ENCODE measurements at regions not wholly inside any gene's neighbourhood (a gene's known extent, or its start where the extent isn't known, plus 50 kb on each side); places are given as distances from the start of the nearest gene placed in this dataset.

- Mint-ChIP-seq H3K27ac (no peak overlapping the region), H3K27me3 (peaks cover 14% of the 10 kb centered on the region), H3K4me3 (no peak overlapping the region), H3K4me1 (peaks cover 5% of the 10 kb centered on the region), H3K9me3 (no peaks in the 10 kb centered on the region), H3K36me3 (no peaks in the 10 kb centered on the region)
- DNase-seq (ENCODE audit: low spot score in 2 of 2) (no peak), ATAC-seq (ENCODE audit: low read depth) (no peak)
Observed at GRCh38 chr11:113554526-113554925, 79.3 kb upstream of the DRD2 start.

GRCh38 chr11:113553915-113554314 lies 78.7 kb upstream of the DRD2 start:
- H3K4me3 Mint-ChIP-seq: no peak overlapping the region
- no peak overlapping the region for H3K27ac Mint-ChIP-seq
- ATAC-seq (ENCODE audit: low read depth) (no peak), DNase-seq (ENCODE audit: low spot score in 2 of 2) (no peak)
- no peaks in the 10 kb centered on the region for H3K36me3 Mint-ChIP-seq
- peaks cover 14% of the 10 kb centered on the region for H3K27me3 Mint-ChIP-seq
- H3K4me1 Mint-ChIP-seq: peaks cover 5% of the 10 kb centered on the region
- no peaks in the 10 kb centered on the region for H3K9me3 Mint-ChIP-seq

GRCh38 chr11:113553235-113553634 lies 78.0 kb upstream of the DRD2 start:
- Mint-ChIP-seq H3K27ac (no peak overlapping the region), H3K4me1 (peaks cover 5% of the 10 kb centered on the region), H3K36me3 (no peaks in the 10 kb centered on the region), H3K9me3 (no peaks in the 10 kb centered on the region), H3K4me3 (no peak overlapping the region), H3K27me3 (peaks cover 14% of the 10 kb centered on the region)
- no peak for ATAC-seq (ENCODE audit: low read depth)
- DNase-seq (ENCODE audit: low spot score in 2 of 2): no peak

- Mint-ChIP-seq H3K27ac (no peak overlapping the region), H3K36me3 (no peaks in the 10 kb centered on the region), H3K4me1 (peaks cover 5% of the 10 kb centered on the region), H3K27me3 (peaks cover 18% of the 10 kb centered on the region), H3K9me3 (no peaks in the 10 kb centered on the region), H3K4me3 (no peak overlapping the region)
- no peak for DNase-seq (ENCODE audit: low spot score in 2 of 2)
- no peak for ATAC-seq (ENCODE audit: low read depth)
Observed at GRCh38 chr11:113552271-113552670, 77.1 kb upstream of the DRD2 start.

GRCh38 chr11:113551645-113552044 lies 76.4 kb upstream of the DRD2 start:
- Mint-ChIP-seq H3K4me1 (peaks cover 5% of the 10 kb centered on the region), H3K4me3 (no peak overlapping the region), H3K27ac (no peak overlapping the region), H3K36me3 (no peaks in the 10 kb centered on the region), H3K27me3 (peaks cover 18% of the 10 kb centered on the region), H3K9me3 (no peaks in the 10 kb centered on the region)
- DNase-seq (ENCODE audit: low spot score in 2 of 2) (no peak), ATAC-seq (ENCODE audit: low read depth) (no peak)

GRCh38 chr11:113549611-113550578 lies 74.7 kb upstream of the DRD2 start:
- peaks cover 5% of the 10 kb centered on the region for H3K4me1 Mint-ChIP-seq

GRCh38 chr11:113549061-113549460 lies 73.9 kb upstream of the DRD2 start:
- H3K9me3 Mint-ChIP-seq: no peaks in the 10 kb centered on the region
- DNase-seq (ENCODE audit: low spot score in 2 of 2) (no peak), ATAC-seq (ENCODE audit: low read depth) (no peak)
- H3K4me3 Mint-ChIP-seq: no peak overlapping the region
- no peaks in the 10 kb centered on the region for H3K4me1 Mint-ChIP-seq
- H3K36me3 Mint-ChIP-seq: no peaks in the 10 kb centered on the region
- H3K27ac Mint-ChIP-seq: no peak overlapping the region
- peaks cover 15% of the 10 kb centered on the region for H3K27me3 Mint-ChIP-seq

More at GRCh38 chr11:113549611-113550578, 74.7 kb upstream of the DRD2 start:
- ATAC-seq (ENCODE audit: low read depth): no peak
- Mint-ChIP-seq H3K27ac (no peak overlapping the region), H3K4me3 (no peak overlapping the region), H3K27me3 (peaks cover 15% of the 10 kb centered on the region), H3K9me3 (no peaks in the 10 kb centered on the region), H3K36me3 (no peaks in the 10 kb centered on the region)
- no peak for DNase-seq (ENCODE audit: low spot score in 2 of 2)

- no peak overlapping the region for H3K4me3 Mint-ChIP-seq
- no peaks in the 10 kb centered on the region for H3K9me3 Mint-ChIP-seq
- no peaks in the 10 kb centered on the region for H3K36me3 Mint-ChIP-seq
- no peaks in the 10 kb centered on the region for H3K4me1 Mint-ChIP-seq
- ATAC-seq (ENCODE audit: low read depth): no peak
- peaks cover 16% of the 10 kb centered on the region for H3K27me3 Mint-ChIP-seq
- DNase-seq (ENCODE audit: low spot score in 2 of 2): no peak
- no peak overlapping the region for H3K27ac Mint-ChIP-seq
Observed at GRCh38 chr11:113547739-113548138, 72.5 kb upstream of the DRD2 start.

- H3K9me3 Mint-ChIP-seq: no peaks in the 10 kb centered on the region
- no peaks in the 10 kb centered on the region for H3K36me3 Mint-ChIP-seq
- ATAC-seq (ENCODE audit: low read depth) (no peak), DNase-seq (ENCODE audit: low spot score in 2 of 2) (no peak)
- H3K4me3 Mint-ChIP-seq: no peak overlapping the region
- no peaks in the 10 kb centered on the region for H3K4me1 Mint-ChIP-seq
- H3K27me3 Mint-ChIP-seq: peaks cover 18% of the 10 kb centered on the region
- H3K27ac Mint-ChIP-seq: no peak overlapping the region
Observed at GRCh38 chr11:113546757-113547507, 71.7 kb upstream of the DRD2 start.

GRCh38 chr11:113542420-113542819 lies 67.2 kb upstream of the DRD2 start:
- Mint-ChIP-seq H3K36me3 (no peaks in the 10 kb centered on the region), H3K9me3 (no peaks in the 10 kb centered on the region), H3K27me3 (peaks cover 8% of the 10 kb centered on the region), H3K27ac (no peak overlapping the region), H3K4me3 (no peak overlapping the region), H3K4me1 (no peaks in the 10 kb centered on the region)
- ATAC-seq (ENCODE audit: low read depth) (no peak), DNase-seq (ENCODE audit: low spot score in 2 of 2) (no peak)

GRCh38 chr11:113540416-113541330 lies 65.5 kb upstream of the DRD2 start:
- no peak overlapping the region for H3K27ac Mint-ChIP-seq
- H3K27me3 Mint-ChIP-seq: peaks cover 10% of the 10 kb centered on the region
- H3K9me3 Mint-ChIP-seq: no peaks in the 10 kb centered on the region
- H3K4me1 Mint-ChIP-seq: no peaks in the 10 kb centered on the region
- no peak overlapping the region for H3K4me3 Mint-ChIP-seq
- no peaks in the 10 kb centered on the region for H3K36me3 Mint-ChIP-seq
- DNase-seq (ENCODE audit: low spot score in 2 of 2): no peak
- ATAC-seq (ENCODE audit: low read depth): no peak

- no peaks in the 10 kb centered on the region for H3K9me3 Mint-ChIP-seq
- no peak for ATAC-seq (ENCODE audit: low read depth)
Observed at GRCh38 chr11:113538451-113539412, 63.5 kb upstream of the DRD2 start.

GRCh38 chr11:113534625-113535024 lies 59.4 kb upstream of the DRD2 start:
- no peak for DNase-seq (ENCODE audit: low spot score in 2 of 2)
- H3K27me3 Mint-ChIP-seq: peaks cover 11% of the 10 kb centered on the region
- no peak overlapping the region for H3K4me3 Mint-ChIP-seq
- no peak overlapping the region for H3K27ac Mint-ChIP-seq
- ATAC-seq (ENCODE audit: low read depth): no peak
- H3K36me3 Mint-ChIP-seq: no peaks in the 10 kb centered on the region
- H3K9me3 Mint-ChIP-seq: no peaks in the 10 kb centered on the region
- H3K4me1 Mint-ChIP-seq: peaks cover 4% of the 10 kb centered on the region

More at GRCh38 chr11:113538451-113539412, 63.5 kb upstream of the DRD2 start:
- H3K4me1 Mint-ChIP-seq: no peaks in the 10 kb centered on the region
- DNase-seq (ENCODE audit: low spot score in 2 of 2): no peak
- no peak overlapping the region for H3K27ac Mint-ChIP-seq
- no peak overlapping the region for H3K4me3 Mint-ChIP-seq
- no peaks in the 10 kb centered on the region for H3K36me3 Mint-ChIP-seq
- peaks cover 9% of the 10 kb centered on the region for H3K27me3 Mint-ChIP-seq

All from memory B cell (primary cell).